AG09319 (cell line): ENCODE measurements at regions not wholly inside any gene's neighbourhood (a gene's known extent, or its start where the extent isn't known, plus 50 kb on each side); places are given as distances from the start of the nearest gene placed in this dataset.
"Not testable (repeated sequence)": the region's sequence is repeated elsewhere in the genome, so short reads cannot be mapped to it uniquely, and the experiment has no call there.

Source experiments
- DNase-seq: peaks from one replicate; pipeline ENCODE4 v3.0.0-alpha.2; 2010; ENCODE audit warnings: low read depth; ENCODE audit errors: extremely low read depth
- TF ChIP-seq, protein P1 (sequence below): IDR thresholded peaks from 2 replicates; pipeline ENCODE4 v1.5.1; 2011; ENCODE audit warnings: low read depth, mild to moderate bottlenecking, inconsistent platforms, low read length, moderate library complexity

- DNase-seq: no peak
- TF ChIP-seq, protein P1, sequence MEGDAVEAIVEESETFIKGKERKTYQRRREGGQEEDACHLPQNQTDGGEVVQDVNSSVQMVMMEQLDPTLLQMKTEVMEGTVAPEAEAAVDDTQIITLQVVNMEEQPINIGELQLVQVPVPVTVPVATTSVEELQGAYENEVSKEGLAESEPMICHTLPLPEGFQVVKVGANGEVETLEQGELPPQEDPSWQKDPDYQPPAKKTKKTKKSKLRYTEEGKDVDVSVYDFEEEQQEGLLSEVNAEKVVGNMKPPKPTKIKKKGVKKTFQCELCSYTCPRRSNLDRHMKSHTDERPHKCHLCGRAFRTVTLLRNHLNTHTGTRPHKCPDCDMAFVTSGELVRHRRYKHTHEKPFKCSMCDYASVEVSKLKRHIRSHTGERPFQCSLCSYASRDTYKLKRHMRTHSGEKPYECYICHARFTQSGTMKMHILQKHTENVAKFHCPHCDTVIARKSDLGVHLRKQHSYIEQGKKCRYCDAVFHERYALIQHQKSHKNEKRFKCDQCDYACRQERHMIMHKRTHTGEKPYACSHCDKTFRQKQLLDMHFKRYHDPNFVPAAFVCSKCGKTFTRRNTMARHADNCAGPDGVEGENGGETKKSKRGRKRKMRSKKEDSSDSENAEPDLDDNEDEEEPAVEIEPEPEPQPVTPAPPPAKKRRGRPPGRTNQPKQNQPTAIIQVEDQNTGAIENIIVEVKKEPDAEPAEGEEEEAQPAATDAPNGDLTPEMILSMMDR: no peak
Observed at GRCh38 chr9:124135813-124136365, 121.9 kb upstream of the NEK6 start.

- TF ChIP-seq, protein P1: no peak
- DNase-seq: no peak
Observed at GRCh38 chr9:124137009-124137943, 120.5 kb upstream of the NEK6 start.

DNA sequence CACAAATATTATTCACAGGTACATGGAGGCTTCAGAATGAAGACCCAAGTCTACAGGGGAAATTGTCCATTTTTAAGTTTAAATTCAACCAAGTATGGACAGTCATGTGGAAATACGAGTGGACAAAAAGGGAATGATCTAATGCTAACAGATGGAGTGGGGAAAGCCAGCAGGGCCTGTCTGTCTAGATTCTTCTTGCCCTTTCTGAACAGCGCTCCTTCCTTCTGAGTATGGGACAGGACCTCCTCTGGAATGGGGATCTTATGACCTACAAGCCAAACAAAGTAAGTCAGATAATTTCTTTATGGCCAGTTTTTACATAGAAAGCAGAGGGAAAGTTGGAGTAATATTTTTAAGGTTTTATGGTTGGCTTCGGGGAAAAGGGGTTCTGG, 119.8 kb upstream of the NEK6 start:
- DNase-seq: no peak
- TF ChIP-seq, protein P1: no peak

DNA sequence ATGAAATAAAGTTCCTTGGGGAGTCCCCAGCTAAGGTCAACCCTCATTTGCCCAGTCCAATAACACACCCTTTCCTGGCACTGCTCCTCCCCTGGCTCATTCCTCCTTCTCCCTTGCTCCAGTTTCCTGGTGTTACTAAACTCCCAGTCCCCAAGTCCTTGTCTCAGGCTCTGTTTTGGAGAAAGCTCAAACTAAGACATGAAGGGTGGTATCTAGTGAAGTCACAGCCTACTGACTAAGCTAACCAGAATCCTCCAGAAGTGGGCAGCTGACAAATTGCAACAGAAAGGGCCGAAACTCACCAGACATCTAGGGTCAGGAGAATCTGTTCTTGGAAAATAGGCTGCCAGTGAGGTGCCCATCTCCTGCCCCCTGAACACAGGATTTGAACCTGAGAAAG, 118.7 kb upstream of the NEK6 start:
- no peak for DNase-seq
- TF ChIP-seq, protein P1: no peak

DNA sequence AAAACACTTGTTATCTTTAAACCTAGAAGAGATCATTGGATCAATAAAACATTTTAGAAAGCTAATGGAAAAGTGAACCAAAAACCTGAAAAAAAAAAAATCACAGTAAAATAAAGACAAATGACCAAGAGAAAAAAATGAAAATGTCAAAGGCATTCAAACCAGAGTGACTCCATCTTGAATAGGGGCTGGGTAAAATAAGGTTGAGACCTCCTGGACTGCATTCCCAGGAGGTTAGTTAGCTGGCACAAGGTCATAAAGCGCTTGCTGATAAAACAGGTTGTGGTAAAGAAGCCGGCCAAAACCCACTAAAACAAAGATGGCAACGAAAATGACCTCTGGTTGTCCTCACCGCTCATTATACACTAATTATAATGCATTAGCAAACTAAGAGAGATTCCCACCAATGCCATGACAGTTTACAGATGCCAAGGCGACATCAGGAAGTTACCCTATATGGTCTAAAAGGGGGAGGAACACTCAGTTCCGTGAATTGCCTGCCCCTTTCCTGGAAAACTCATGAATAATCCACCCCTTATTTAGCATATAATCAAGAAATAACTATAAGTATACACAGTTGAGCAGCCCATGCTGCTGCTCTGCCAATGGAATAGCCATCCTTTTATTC, 116.7 kb upstream of the NEK6 start:
- TF ChIP-seq, protein P1: no peak
- DNase-seq: no peak

DNA sequence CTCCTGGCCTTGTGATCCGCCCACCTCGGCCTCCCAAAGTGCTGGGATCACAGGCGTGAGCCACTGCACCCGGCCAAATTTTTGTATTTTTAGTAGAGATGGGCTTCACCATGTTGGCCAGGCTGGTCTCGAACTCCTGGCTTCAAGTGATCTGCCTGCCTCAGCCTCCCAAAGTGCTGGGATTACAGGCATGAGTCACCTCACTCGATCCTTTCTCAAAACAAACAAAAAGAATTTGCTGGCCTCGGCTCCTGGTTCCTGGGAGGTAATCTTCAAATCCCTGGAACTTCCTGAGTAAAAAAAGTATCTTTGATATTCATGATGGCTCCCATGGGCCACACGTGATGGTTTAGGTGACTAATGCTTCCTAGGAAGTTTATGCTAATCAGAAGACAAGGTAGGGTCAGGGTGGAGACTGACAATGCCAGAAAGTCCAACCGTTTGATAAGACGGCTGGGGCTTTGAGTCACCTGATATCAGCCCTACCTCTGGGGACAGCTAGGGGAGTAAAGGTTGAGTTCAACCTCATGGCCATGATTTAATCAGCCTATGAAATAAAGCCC, 113.1 kb upstream of the NEK6 start:
- DNase-seq: not testable (repeated sequence)

DNA sequence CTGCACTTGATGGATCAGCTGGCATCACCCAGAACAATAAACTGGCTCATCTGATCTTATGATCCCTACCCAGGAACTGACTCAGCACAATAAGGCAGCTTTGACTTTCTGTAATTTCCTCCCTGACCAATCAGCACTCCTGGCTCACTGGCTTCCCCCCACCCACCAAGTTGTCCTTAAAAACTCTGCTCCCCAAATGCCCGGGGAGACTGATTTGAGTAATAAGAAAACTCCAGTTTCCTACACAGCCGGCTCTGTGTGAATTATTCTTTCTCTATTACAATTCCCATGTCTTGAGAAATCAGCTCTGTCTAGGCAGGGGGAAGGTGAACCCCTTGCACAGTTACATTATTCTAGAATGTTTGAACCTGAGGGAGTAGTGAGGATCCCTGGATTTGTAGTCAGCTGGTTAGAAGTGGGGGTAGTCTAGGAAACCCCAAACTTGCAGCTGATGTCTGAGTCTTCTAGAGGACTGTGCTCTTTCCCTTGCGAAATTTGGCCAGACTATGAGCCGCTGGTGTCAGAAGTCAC, 111.7 kb upstream of the NEK6 start:
- DNase-seq: no peak
- TF ChIP-seq, protein P1: no peak
